ENCODE measurements at regions not wholly inside any gene's neighbourhood (a gene's known extent, or its start where the extent isn't known, plus 50 kb on each side); places are given as distances from the start of the nearest gene placed in this dataset.

- H3K27ac ChIP-seq (ENCODE audit: low read depth, low read length), result no peak overlapping the region
- peaks cover 6% of the 10 kb centered on the region for H3K9me3 ChIP-seq (ENCODE audit: control insufficient read depth, insufficient read depth, low read length)
- H3K4me1 ChIP-seq (ENCODE audit: control insufficient read depth, low read length), result no peaks in the 10 kb centered on the region
- no peak for TF ChIP-seq EZH2phosphoT487 (IDR thresholded peaks at IDR 0.05; ENCODE audit: borderline replicate concordance, low read length)
- TF ChIP-seq, protein P1, sequence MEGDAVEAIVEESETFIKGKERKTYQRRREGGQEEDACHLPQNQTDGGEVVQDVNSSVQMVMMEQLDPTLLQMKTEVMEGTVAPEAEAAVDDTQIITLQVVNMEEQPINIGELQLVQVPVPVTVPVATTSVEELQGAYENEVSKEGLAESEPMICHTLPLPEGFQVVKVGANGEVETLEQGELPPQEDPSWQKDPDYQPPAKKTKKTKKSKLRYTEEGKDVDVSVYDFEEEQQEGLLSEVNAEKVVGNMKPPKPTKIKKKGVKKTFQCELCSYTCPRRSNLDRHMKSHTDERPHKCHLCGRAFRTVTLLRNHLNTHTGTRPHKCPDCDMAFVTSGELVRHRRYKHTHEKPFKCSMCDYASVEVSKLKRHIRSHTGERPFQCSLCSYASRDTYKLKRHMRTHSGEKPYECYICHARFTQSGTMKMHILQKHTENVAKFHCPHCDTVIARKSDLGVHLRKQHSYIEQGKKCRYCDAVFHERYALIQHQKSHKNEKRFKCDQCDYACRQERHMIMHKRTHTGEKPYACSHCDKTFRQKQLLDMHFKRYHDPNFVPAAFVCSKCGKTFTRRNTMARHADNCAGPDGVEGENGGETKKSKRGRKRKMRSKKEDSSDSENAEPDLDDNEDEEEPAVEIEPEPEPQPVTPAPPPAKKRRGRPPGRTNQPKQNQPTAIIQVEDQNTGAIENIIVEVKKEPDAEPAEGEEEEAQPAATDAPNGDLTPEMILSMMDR (IDR thresholded peaks at IDR 0.05; ENCODE audit: low read depth, low read length, poor library complexity, severe bottlenecking), result no peak
- H3K36me3 ChIP-seq (ENCODE audit: control insufficient read depth, low read length), result no peaks in the 10 kb centered on the region
- H3K4me2 ChIP-seq (ENCODE audit: low read length), result no peak overlapping the region
- H3K9me2 ChIP-seq (replicated peaks; ENCODE audit: control insufficient read depth, low read length), result no peaks in the 10 kb centered on the region
- no peaks in the 10 kb centered on the region for H3F3A ChIP-seq (ENCODE audit: control insufficient read depth, insufficient read depth)
- no peak overlapping the region for H3K4me3 ChIP-seq (ENCODE audit: low read length)
- peaks cover 5% of the 10 kb centered on the region; the same call in 1 of the 2 replicates for H3K27me3 ChIP-seq (ENCODE audit: control insufficient read depth, low read length)
- H4K20me1 ChIP-seq (ENCODE audit: control insufficient read depth, insufficient read depth, low read depth, low read length), result no peaks in the 10 kb centered on the region
- no peaks in the 10 kb centered on the region for H3K79me2 ChIP-seq (ENCODE audit: control insufficient read depth, low read length)
These were observed 238.4 kb downstream of the CDCA7 start for GRCh38 chr2:173593109-173593508.

GRCh38 chr2:173596244-173596643, 241.6 kb downstream of the CDCA7 start:
- Histone ChIP-seq H4K20me1 (ENCODE audit: control insufficient read depth, insufficient read depth, low read depth, low read length) (no peaks in the 10 kb centered on the region), H3K36me3 (ENCODE audit: control insufficient read depth, low read length) (no peaks in the 10 kb centered on the region), H3K9me2 (replicated peaks; ENCODE audit: control insufficient read depth, low read length) (no peaks in the 10 kb centered on the region), H3K9me3 (ENCODE audit: control insufficient read depth, insufficient read depth, low read length) (peaks cover 6% of the 10 kb centered on the region), H3K27ac (ENCODE audit: low read depth, low read length) (no peak overlapping the region), H3F3A (ENCODE audit: control insufficient read depth, insufficient read depth) (no peaks in the 10 kb centered on the region), H3K79me2 (ENCODE audit: control insufficient read depth, low read length) (no peaks in the 10 kb centered on the region), H3K27me3 (ENCODE audit: control insufficient read depth, low read length) (0 out of 2 replicates have a peak, but pooled peaks cover 6% of the 10 kb centered on the region), H3K4me3 (ENCODE audit: low read length) (no peak overlapping the region), H3K4me2 (ENCODE audit: low read length) (no peak overlapping the region), H3K4me1 (ENCODE audit: control insufficient read depth, low read length) (no peaks in the 10 kb centered on the region)
- TF ChIP-seq, protein P1 (IDR thresholded peaks at IDR 0.05; ENCODE audit: low read depth, low read length, poor library complexity, severe bottlenecking), result no peak
- TF ChIP-seq EZH2phosphoT487 (IDR thresholded peaks at IDR 0.05; ENCODE audit: borderline replicate concordance, low read length), result no peak

DNA sequence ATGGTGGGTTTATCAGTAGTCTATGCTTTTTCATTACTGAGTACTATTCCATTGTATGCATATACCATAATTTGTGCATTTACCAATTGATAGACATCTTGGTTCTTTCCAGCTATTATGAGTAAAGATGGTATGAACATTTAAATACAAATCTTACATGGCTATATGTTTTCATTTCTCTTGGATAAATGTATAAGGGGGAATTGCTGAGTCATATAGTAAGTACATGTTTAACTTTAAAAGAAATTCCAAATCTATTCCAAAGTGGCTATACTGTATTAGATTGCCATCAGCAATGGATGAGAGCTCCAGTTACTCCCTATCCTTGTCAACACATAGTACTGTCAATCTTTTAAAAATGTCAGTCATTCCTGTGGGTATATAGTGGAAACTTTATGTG, 243.9 kb downstream of the CDCA7 start:
- Histone ChIP-seq H3K79me2 (ENCODE audit: control insufficient read depth, low read length) (no peaks in the 10 kb centered on the region), H3F3A (ENCODE audit: control insufficient read depth, insufficient read depth) (no peaks in the 10 kb centered on the region), H4K20me1 (ENCODE audit: control insufficient read depth, insufficient read depth, low read depth, low read length) (no peaks in the 10 kb centered on the region), H3K9me2 (replicated peaks; ENCODE audit: control insufficient read depth, low read length) (no peaks in the 10 kb centered on the region), H3K4me1 (ENCODE audit: control insufficient read depth, low read length) (no peaks in the 10 kb centered on the region), H3K36me3 (ENCODE audit: control insufficient read depth, low read length) (no peaks in the 10 kb centered on the region), H3K4me3 (ENCODE audit: low read length) (no peak overlapping the region), H3K27me3 (ENCODE audit: control insufficient read depth, low read length) (0 out of 2 replicates have a peak, but pooled peaks cover 6% of the 10 kb centered on the region), H3K27ac (ENCODE audit: low read depth, low read length) (no peak overlapping the region), H3K4me2 (ENCODE audit: low read length) (no peak overlapping the region), H3K9me3 (ENCODE audit: control insufficient read depth, insufficient read depth, low read length) (no peaks in the 10 kb centered on the region)
- TF ChIP-seq, protein P1 (IDR thresholded peaks at IDR 0.05; ENCODE audit: low read depth, low read length, poor library complexity, severe bottlenecking), result no peak
- TF ChIP-seq EZH2phosphoT487 (IDR thresholded peaks at IDR 0.05; ENCODE audit: borderline replicate concordance, low read length), result no peak
